Neural progenitor cell (in vitro differentiated cells): ENCODE measurements at regions not wholly inside any gene's neighbourhood (a gene's known extent, or its start where the extent isn't known, plus 50 kb on each side); places are given as distances from the start of the nearest gene placed in this dataset.

Experiments
- DNase-seq: peaks from one replicate; pipeline ENCODE4 v3.0.0-alpha.2; 2016; ENCODE audit warnings: low spot score
- H2AFZ ChIP-seq: fragments of 200-600 bp; sonication (generic); replicated peaks from 2 replicates; pipeline ENCODE4 v1.6.1; 2016; ENCODE audit warnings: antibody characterized with exemption
- H3F3A ChIP-seq: fragments of 200-600 bp; sonication (generic); 2 replicates; pipeline ENCODE4 v1.6.1; 2016; ENCODE audit warnings: antibody characterized with exemption, low read depth
- H3K27ac ChIP-seq: fragments of 200-600 bp; sonication (generic); 2 replicates; pipeline ENCODE4 v1.5.1; 2016; ENCODE audit warnings: mild to moderate bottlenecking
- H3K27me3 ChIP-seq: fragments of 200-600 bp; sonication (generic); 2 replicates; pipeline ENCODE4 v1.6.1; 2016; ENCODE audit warnings: mild to moderate bottlenecking, moderate library complexity
- H3K36me3 ChIP-seq: fragments of 200-600 bp; sonication (generic); 2 replicates; pipeline ENCODE4 v1.5.1; 2016
- H3K4me1 ChIP-seq: fragments of 200-600 bp; sonication (generic); 2 replicates; pipeline ENCODE4 v1.6.1; 2016; ENCODE audit warnings: mixed run types
- H3K4me2 ChIP-seq: fragments of 200-600 bp; sonication (generic); 2 replicates; pipeline ENCODE4 v1.6.1; 2016
- H3K4me3 ChIP-seq: fragments of 200-600 bp; sonication (generic); 2 replicates; pipeline ENCODE4 v1.5.1; 2016
- H3K79me2 ChIP-seq: fragments of 200-600 bp; sonication (generic); 2 replicates; pipeline ENCODE4 v1.6.1; 2016; ENCODE audit warnings: low read depth
- H3K9ac ChIP-seq: fragments of 200-600 bp; sonication (generic); 2 replicates; pipeline ENCODE4 v1.6.1; 2016
- H3K9me3 ChIP-seq: fragments of 200-600 bp; sonication (generic); 2 replicates; pipeline ENCODE4 v1.5.1; 2016; ENCODE audit warnings: low read depth
- H4K20me1 ChIP-seq: fragments of 200-600 bp; sonication (generic); 2 replicates; pipeline ENCODE4 v1.6.1; 2016; ENCODE audit warnings: low read depth
- H3K27ac Mint-ChIP-seq: 3 replicates; pipeline ENCODE4 v1.8.0; 2021; ENCODE audit warnings: mixed read lengths
- H3K27me3 Mint-ChIP-seq: 2 replicates; pipeline ENCODE4 v1.8.0; 2022; ENCODE audit warnings: low read depth, mild to moderate bottlenecking, inconsistent platforms, moderate library complexity, mixed read lengths; ENCODE audit not compliant: insufficient read depth
- H3K36me3 Mint-ChIP-seq: 3 replicates; pipeline ENCODE4 v1.8.0; 2021; ENCODE audit warnings: mixed read lengths
- H3K4me1 Mint-ChIP-seq: 3 replicates; pipeline ENCODE4 v1.8.0; 2021; ENCODE audit warnings: mixed read lengths
- H3K4me3 Mint-ChIP-seq: 3 replicates; pipeline ENCODE4 v1.8.0; 2021; ENCODE audit warnings: mild to moderate bottlenecking, moderate library complexity, mixed read lengths
- H3K9me3 Mint-ChIP-seq: 3 replicates; pipeline ENCODE4 v1.8.0; 2020; ENCODE audit warnings: mixed read lengths
- EZH2 ChIP-seq: fragments of 200-600 bp; sonication (generic); IDR thresholded peaks from 2 replicates; pipeline ENCODE4 v1.6.1; 2017; ENCODE audit warnings: antibody characterized with exemption, mild to moderate bottlenecking, moderate library complexity
- EZH2phosphoT487 ChIP-seq: fragments of 200-600 bp; sonication (generic); IDR thresholded peaks from 2 replicates; pipeline ENCODE4 v1.6.1; 2017; ENCODE audit warnings: antibody characterized with exemption
- TF ChIP-seq, protein P1 (sequence below): fragments of 200-600 bp; sonication (generic); IDR thresholded peaks from 2 replicates; pipeline ENCODE4 v1.5.1; 2017; ENCODE audit warnings: antibody characterized with exemption, mild to moderate bottlenecking

- no peak overlapping the region for H3K4me3 Mint-ChIP-seq
- no peaks in the 10 kb centered on the region for H3K36me3 Mint-ChIP-seq
- no peaks in the 10 kb centered on the region for H3K4me1 ChIP-seq
- H3K36me3 ChIP-seq, result no peaks in the 10 kb centered on the region
- H3K79me2 ChIP-seq, result no peaks in the 10 kb centered on the region
- no peak overlapping the region for H2AFZ ChIP-seq
- no peak for DNase-seq
- H3K9ac ChIP-seq, result no peak overlapping the region
- no peak overlapping the region for H3K4me2 ChIP-seq
- H3K27me3 ChIP-seq, result no peaks in the 10 kb centered on the region
- H3K4me3 ChIP-seq, result no peak overlapping the region
- H3K4me1 Mint-ChIP-seq, result no peaks in the 10 kb centered on the region
- TF ChIP-seq EZH2phosphoT487, result no peak
- TF ChIP-seq, protein P1, sequence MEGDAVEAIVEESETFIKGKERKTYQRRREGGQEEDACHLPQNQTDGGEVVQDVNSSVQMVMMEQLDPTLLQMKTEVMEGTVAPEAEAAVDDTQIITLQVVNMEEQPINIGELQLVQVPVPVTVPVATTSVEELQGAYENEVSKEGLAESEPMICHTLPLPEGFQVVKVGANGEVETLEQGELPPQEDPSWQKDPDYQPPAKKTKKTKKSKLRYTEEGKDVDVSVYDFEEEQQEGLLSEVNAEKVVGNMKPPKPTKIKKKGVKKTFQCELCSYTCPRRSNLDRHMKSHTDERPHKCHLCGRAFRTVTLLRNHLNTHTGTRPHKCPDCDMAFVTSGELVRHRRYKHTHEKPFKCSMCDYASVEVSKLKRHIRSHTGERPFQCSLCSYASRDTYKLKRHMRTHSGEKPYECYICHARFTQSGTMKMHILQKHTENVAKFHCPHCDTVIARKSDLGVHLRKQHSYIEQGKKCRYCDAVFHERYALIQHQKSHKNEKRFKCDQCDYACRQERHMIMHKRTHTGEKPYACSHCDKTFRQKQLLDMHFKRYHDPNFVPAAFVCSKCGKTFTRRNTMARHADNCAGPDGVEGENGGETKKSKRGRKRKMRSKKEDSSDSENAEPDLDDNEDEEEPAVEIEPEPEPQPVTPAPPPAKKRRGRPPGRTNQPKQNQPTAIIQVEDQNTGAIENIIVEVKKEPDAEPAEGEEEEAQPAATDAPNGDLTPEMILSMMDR, result no peak
- no peak for TF ChIP-seq EZH2
- H3K9me3 Mint-ChIP-seq, result no peaks in the 10 kb centered on the region
- no peaks in the 10 kb centered on the region for H3F3A ChIP-seq
- H3K27ac Mint-ChIP-seq, result no peak overlapping the region
- H4K20me1 ChIP-seq, result no peaks in the 10 kb centered on the region
- peaks cover 3% of the 10 kb centered on the region for H3K27me3 Mint-ChIP-seq
- H3K27ac ChIP-seq, result no peak overlapping the region
- H3K9me3 ChIP-seq, result no peaks in the 10 kb centered on the region
These were observed 176.5 kb upstream of the NBEA start for GRCh38 chr13:34765446-34766180.

DNA sequence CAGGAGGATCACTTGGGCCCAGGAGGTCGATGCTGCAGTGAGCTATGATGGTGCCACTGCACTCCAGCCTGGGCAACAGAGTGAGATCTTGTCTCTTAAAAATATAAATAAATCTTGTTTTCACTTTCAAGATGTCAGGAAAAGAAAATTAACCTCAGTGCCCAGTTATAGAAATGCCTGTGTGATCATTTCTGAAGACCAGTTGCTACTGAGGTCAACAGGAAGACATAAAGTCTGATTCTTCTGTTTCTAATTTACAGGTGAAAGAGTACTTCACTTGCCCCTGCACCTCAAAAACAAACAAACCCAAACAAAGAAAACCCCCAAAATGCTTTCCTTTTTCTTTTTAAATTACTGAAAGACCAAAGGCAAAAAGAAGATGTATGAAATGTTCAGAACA, 174.3 kb upstream of the NBEA start:
- Histone ChIP-seq H3F3A (no peaks in the 10 kb centered on the region), H3K27ac (no peak overlapping the region), H3K36me3 (no peaks in the 10 kb centered on the region), H3K4me3 (no peak overlapping the region), H3K9me3 (no peaks in the 10 kb centered on the region), H3K9ac (no peak overlapping the region), H3K4me1 (no peaks in the 10 kb centered on the region), H3K4me2 (no peak overlapping the region), H3K79me2 (no peaks in the 10 kb centered on the region), H2AFZ (no peak overlapping the region), H4K20me1 (no peaks in the 10 kb centered on the region), H3K27me3 (no peaks in the 10 kb centered on the region)
- Mint-ChIP-seq H3K27me3 (peaks cover 3% of the 10 kb centered on the region), H3K27ac (no peak overlapping the region), H3K36me3 (no peaks in the 10 kb centered on the region), H3K4me3 (no peak overlapping the region), H3K4me1 (no peaks in the 10 kb centered on the region), H3K9me3 (no peaks in the 10 kb centered on the region)
- no peak for DNase-seq
- TF ChIP-seq EZH2, result no peak
- TF ChIP-seq, protein P1, result no peak
- TF ChIP-seq EZH2phosphoT487, result no peak

- Histone ChIP-seq H2AFZ (no peak overlapping the region), H3K9ac (no peak overlapping the region), H3K79me2 (no peaks in the 10 kb centered on the region), H3K9me3 (no peaks in the 10 kb centered on the region), H3K27me3 (no peaks in the 10 kb centered on the region), H3K4me2 (no peak overlapping the region), H3K4me3 (no peak overlapping the region), H3K36me3 (no peaks in the 10 kb centered on the region), H3K4me1 (no peaks in the 10 kb centered on the region), H4K20me1 (no peaks in the 10 kb centered on the region), H3F3A (no peaks in the 10 kb centered on the region), H3K27ac (no peak overlapping the region)
- no peak overlapping the region for H3K4me3 Mint-ChIP-seq
- H3K27ac Mint-ChIP-seq, result no peak overlapping the region
- DNase-seq, result no peak
- TF ChIP-seq, protein P1, result no peak
- no peaks in the 10 kb centered on the region for H3K4me1 Mint-ChIP-seq
- H3K27me3 Mint-ChIP-seq, result no peaks in the 10 kb centered on the region
- no peaks in the 10 kb centered on the region for H3K9me3 Mint-ChIP-seq
- no peaks in the 10 kb centered on the region for H3K36me3 Mint-ChIP-seq
These were observed 169.9 kb upstream of the NBEA start for GRCh38 chr13:34772206-34772605.
